Brain microvascular endothelial cell (primary cell): ENCODE measurements at regions not wholly inside any gene's neighbourhood (a gene's known extent, or its start where the extent isn't known, plus 50 kb on each side); places are given as distances from the start of the nearest gene placed in this dataset.
A peak's percentile ranks its signal among the peaks of the same experiment; 100 is the strongest.

ENCODE experiments used
- DNase-seq: peaks from one replicate; pipeline ENCODE4 v3.0.0-alpha.2; 2020
- H3K27ac ChIP-seq: fragments of 250-450 bp; sonication (Bioruptor Pico); 2 replicates; pipeline ENCODE4 v1.5.1; 2020; ENCODE audit warnings: mild to moderate bottlenecking, moderate library complexity
- H3K27me3 ChIP-seq: fragments of 250-450 bp; sonication (Bioruptor Pico); replicated peaks from 2 replicates; pipeline ENCODE4 v1.5.1; 2020; ENCODE audit warnings: mild to moderate bottlenecking
- H3K36me3 ChIP-seq: fragments of 250-450 bp; sonication (Bioruptor Pico); replicated peaks from 2 replicates; pipeline ENCODE4 v1.5.1; 2020; ENCODE audit warnings: mild to moderate bottlenecking
- H3K4me3 ChIP-seq: 2 replicates; pipeline ENCODE4 v1.5.1; 2011; ENCODE audit warnings: low read depth, mild to moderate bottlenecking, control low read depth, low read length, moderate library complexity
- CTCF ChIP-seq: IDR thresholded peaks from 2 replicates; pipeline ENCODE4 v1.5.1; 2011; ENCODE audit warnings: low read depth, mild to moderate bottlenecking, moderate library complexity, low read length, control low read depth, inconsistent platforms; ENCODE audit errors: missing control alignments
- in situ Hi-C: cut with HindIII; loops from 2 replicates; pipeline ENCODE4 v1.10.0; 2017; ENCODE audit warnings: low sequenced_read_pairs, low pct_ligation_motif_present

GRCh38 chr17:13704333-13704732 is 102.6 kb upstream of the HS3ST3A1 start:
- in situ Hi-C loops: no loop called here
- TF ChIP-seq CTCF: no peak
- no peaks in the 10 kb centered on the region for H3K27me3 ChIP-seq
- DNase-seq: peak; percentile 11
- no peak overlapping the region for H3K27ac ChIP-seq
- H3K4me3 ChIP-seq: no peak overlapping the region
- H3K36me3 ChIP-seq: no peaks in the 10 kb centered on the region

GRCh38 chr17:13705221-13705620 is 103.5 kb upstream of the HS3ST3A1 start:
- TF ChIP-seq CTCF: no peak
- in situ Hi-C loops: no loop called here

GRCh38 chr17:13721705-13722104 is 120.0 kb upstream of the HS3ST3A1 start:
- H3K27me3 ChIP-seq: no peaks in the 10 kb centered on the region
- TF ChIP-seq CTCF: no peak
- H3K27ac ChIP-seq: no peak overlapping the region
- H3K4me3 ChIP-seq: no peak overlapping the region
- no peaks in the 10 kb centered on the region for H3K36me3 ChIP-seq
- in situ Hi-C loops: no loop called here
- no peak for DNase-seq

More at GRCh38 chr17:13705221-13705620, 103.5 kb upstream of the HS3ST3A1 start:
- no peaks in the 10 kb centered on the region for H3K27me3 ChIP-seq
- no peaks in the 10 kb centered on the region for H3K36me3 ChIP-seq
- H3K4me3 ChIP-seq: no peak overlapping the region
- no peak for DNase-seq
- H3K27ac ChIP-seq: no peak overlapping the region

- no peak for TF ChIP-seq CTCF
- H3K27ac ChIP-seq: no peak overlapping the region
- DNase-seq: peak; percentile 13
- H3K27me3 ChIP-seq: no peaks in the 10 kb centered on the region
- in situ Hi-C loops: no loop called here
- H3K36me3 ChIP-seq: no peaks in the 10 kb centered on the region
- H3K4me3 ChIP-seq: no peak overlapping the region
Observed at GRCh38 chr17:13725288-13725990, 123.7 kb upstream of the HS3ST3A1 start.

GRCh38 chr17:13727441-13728171 is 125.9 kb upstream of the HS3ST3A1 start:
- peak; percentile 10 for DNase-seq
- in situ Hi-C loops: no loop called here
- Histone ChIP-seq H3K27me3 (no peaks in the 10 kb centered on the region), H3K27ac (no peak overlapping the region), H3K36me3 (no peaks in the 10 kb centered on the region), H3K4me3 (no peak overlapping the region)
- no peak for TF ChIP-seq CTCF
